GM12892 (cell line): ENCODE measurements at regions not wholly inside any gene's neighbourhood (a gene's known extent, or its start where the extent isn't known, plus 50 kb on each side); places are given as distances from the start of the nearest gene placed in this dataset.

ENCODE experiments used
- DNase-seq: peaks from one replicate; pipeline ENCODE4 v3.0.0; 2011; ENCODE audit not compliant: insufficient read length
- FAIRE-seq: peaks from 2 replicates; lab custom pipeline; 2011; peaks lifted over from hg19 to GRCh38; lab: Jason Lieb, UNC
- POLR2A ChIP-seq: IDR thresholded peaks from 2 replicates; pipeline ENCODE4 v1.6.1; 2011; ENCODE audit warnings: low read depth, low read length, control low read depth
- POLR2AphosphoS5 ChIP-seq: IDR thresholded peaks from 2 replicates; pipeline ENCODE4 v1.6.1; 2011; ENCODE audit warnings: low read depth, low read length, control low read depth
- TAF1 ChIP-seq: IDR thresholded peaks from 2 replicates; pipeline ENCODE4 v1.6.1; 2011; ENCODE audit warnings: low read depth, mild to moderate bottlenecking, control low read depth, low read length, borderline replicate concordance

DNA sequence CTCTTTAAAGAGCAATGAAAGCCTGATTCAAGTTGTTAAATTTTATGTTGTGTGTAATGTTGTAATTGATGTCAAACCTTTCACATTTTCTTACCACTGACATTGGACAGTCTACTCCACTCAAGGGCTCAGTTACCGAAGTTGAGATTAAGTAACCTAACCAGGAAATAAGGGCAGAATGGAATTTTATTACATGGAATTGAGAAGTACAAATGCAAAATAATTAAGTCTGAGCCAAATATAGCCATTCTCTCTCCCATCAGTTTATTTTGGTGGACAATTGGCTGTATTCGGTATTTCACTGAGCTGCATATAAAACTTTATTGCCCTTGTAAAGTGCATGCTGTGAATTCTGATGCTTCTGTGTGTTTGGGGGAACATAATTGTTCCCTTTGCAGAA lies 231.5 kb downstream of the TTC32 start:
- DNase-seq, result no peak
- TF ChIP-seq TAF1, result no peak
- TF ChIP-seq POLR2AphosphoS5, result no peak
- no peak for TF ChIP-seq POLR2A
- no peak for FAIRE-seq

DNA sequence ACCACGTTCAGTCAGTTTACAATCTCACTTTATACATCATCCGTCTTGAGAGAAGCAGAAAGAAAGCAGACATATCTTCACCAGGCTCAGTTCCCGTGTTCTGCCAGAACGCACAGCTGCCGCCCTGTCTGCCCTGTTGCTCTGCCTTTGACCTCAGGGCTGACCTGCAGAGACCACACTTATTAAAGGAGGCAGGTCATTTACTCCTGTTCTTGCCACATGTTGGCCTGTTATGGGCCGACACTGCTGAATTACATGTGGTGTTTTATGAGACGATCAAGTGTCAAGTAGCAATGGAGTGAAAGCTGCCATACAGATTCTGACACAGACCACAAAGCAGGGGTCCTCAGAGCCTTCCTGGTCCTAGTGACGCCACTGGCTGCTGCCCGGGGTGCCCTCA lies 232.2 kb downstream of the TTC32 start:
- DNase-seq (no peak), FAIRE-seq (no peak)
- TF ChIP-seq POLR2A (no peak), TAF1 (no peak), POLR2AphosphoS5 (no peak)

GRCh38 chr2:19669126-19669525 lies 232.7 kb downstream of the TTC32 start:
- no peak for TF ChIP-seq POLR2A
- no peak for TF ChIP-seq POLR2AphosphoS5
- TF ChIP-seq TAF1, result no peak
- FAIRE-seq (no peak), DNase-seq (no peak)

GRCh38 chr2:19667536-19667949 lies 234.2 kb downstream of the TTC32 start:
- TF ChIP-seq POLR2AphosphoS5 (no peak), TAF1 (no peak), POLR2A (no peak)
- FAIRE-seq (no peak), DNase-seq (no peak)

DNA sequence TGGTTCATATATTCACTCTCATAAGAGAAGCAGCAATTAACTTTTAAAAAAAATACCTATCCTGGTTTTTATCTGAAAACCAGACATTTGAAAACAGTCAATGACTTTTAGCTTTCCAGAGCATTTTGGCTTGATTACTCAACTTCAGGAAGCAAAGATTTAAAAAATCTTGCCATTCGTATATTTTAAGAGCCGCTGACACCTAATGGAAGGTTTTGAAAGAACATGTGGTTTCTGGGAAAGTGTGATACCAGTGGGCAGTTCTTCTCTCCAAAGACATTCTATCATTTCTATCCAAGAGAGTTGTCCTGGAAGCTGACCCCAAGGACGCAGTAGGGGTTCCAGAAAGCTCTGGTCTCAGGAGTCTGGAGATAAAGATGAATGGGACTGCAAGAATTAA lies 234.7 kb downstream of the TTC32 start:
- TF ChIP-seq POLR2A, result no peak
- TF ChIP-seq POLR2AphosphoS5, result no peak
- TF ChIP-seq TAF1, result no peak
- FAIRE-seq, result no peak

GRCh38 chr2:19664646-19665045 lies 237.1 kb downstream of the TTC32 start:
- TF ChIP-seq POLR2AphosphoS5 (no peak), TAF1 (no peak), POLR2A (no peak)

More for the DNA sequence above, 234.7 kb downstream of the TTC32 start:
- no peak for DNase-seq

DNA sequence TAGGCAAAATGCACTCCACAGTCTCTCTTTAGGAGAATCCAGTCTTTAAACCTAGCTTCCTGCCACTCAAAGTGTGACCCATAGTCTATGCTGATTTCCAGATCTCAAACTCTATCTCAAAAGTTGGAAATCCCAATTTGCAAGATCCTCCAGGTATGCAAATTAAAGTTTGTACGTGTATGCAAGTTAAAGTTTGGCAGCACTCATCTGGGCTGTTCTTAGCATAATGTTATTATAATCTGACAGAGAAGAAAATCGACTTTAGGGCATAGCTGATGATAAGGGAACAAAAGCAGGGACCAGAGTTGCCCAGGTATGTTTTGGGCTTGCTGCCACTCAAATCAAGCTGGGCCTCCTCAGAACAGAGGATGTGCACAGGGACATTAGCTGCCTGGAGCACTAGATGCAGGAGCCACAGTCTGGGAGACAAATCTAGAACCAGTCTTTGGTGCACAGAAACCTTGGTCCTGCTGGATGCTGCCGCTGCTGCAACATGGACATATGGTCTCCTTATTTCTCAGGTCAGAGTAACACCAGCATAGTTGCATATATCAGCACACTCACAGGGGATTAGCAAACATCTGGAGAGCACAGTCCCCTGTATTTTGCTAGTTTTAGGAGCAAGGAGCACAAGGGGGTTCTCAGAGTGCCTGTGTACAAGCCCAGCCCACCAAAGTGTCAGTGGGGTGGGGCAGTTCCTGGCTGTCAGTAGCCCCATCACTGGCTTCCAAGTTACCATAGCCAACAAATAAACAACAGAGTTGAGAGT lies 242.6 kb downstream of the TTC32 start:
- DNase-seq, result no peak
- no peak for FAIRE-seq
- no peak for TF ChIP-seq TAF1
- no peak for TF ChIP-seq POLR2A
- no peak for TF ChIP-seq POLR2AphosphoS5

More at GRCh38 chr2:19664646-19665045, 237.1 kb downstream of the TTC32 start:
- FAIRE-seq, result no peak
- DNase-seq, result no peak

- DNase-seq, result no peak
- FAIRE-seq, result no peak
- TF ChIP-seq POLR2AphosphoS5, result no peak
- TF ChIP-seq TAF1, result no peak
- TF ChIP-seq POLR2A, result no peak
Observed at GRCh38 chr2:19656011-19656410, 245.8 kb downstream of the TTC32 start.

DNA sequence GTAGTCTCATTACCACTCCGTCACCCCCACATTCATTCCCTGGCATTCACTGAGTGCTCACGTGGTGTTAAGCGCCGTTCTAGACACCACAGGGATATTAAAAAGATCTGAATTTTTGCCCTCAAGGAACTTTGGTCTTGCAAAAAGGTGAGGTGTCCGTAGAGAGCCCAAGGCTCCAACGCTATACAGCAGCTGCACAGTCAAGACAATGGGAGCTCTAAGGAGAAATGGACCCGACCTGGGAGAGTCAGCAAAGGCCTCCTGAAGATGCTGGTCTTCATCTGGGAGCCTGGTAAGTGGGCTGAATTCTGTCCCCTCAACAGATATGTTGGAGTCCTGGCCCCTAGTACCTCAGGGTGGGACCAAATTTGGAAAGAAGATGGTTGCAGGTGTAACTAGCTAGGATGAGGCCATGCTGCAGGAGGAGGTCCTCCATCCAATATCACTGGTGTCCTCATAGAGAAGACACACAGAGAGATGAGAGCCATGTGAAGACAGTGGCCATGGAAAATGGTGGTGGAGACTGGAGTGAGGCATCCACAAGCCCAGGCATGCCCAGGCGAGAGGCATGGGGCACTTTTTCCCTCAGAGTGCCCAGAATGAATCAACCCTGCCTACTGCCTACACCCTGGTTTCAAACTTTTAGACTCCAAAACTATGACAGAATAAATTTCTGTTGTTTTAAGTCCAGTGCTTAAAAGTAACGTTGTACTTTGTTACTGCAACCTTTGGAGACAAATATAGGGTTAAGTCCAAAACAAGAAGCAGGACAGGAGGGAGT lies 247.3 kb downstream of the TTC32 start:
- DNase-seq (no peak), FAIRE-seq (no peak)
- TF ChIP-seq POLR2A (no peak), POLR2AphosphoS5 (no peak), TAF1 (no peak)

- FAIRE-seq (no peak), DNase-seq (no peak)
- no peak for TF ChIP-seq TAF1
- TF ChIP-seq POLR2AphosphoS5, result no peak
- no peak for TF ChIP-seq POLR2A
Observed at GRCh38 chr2:19653509-19653908, 248.3 kb downstream of the TTC32 start.

GRCh38 chr2:19652811-19653210 lies 249.0 kb downstream of the TTC32 start:
- TF ChIP-seq POLR2AphosphoS5 (no peak), TAF1 (no peak), POLR2A (no peak)
- FAIRE-seq (no peak), DNase-seq (no peak)

- DNase-seq, result no peak
- TF ChIP-seq POLR2AphosphoS5, result no peak
- no peak for TF ChIP-seq POLR2A
- no peak for TF ChIP-seq TAF1
- no peak for FAIRE-seq
Observed at GRCh38 chr2:19651466-19651865, 250.3 kb downstream of the TTC32 start.
